Thymus (tissue), 11 donors: ENCODE measurements at regions not wholly inside any gene's neighbourhood (a gene's known extent, or its start where the extent isn't known, plus 50 kb on each side); places are given as distances from the start of the nearest gene placed in this dataset.

Source experiments
- DNase-seq, 9 donors: peaks; one replicate each; pipeline ENCODE4 v3.0.0-alpha.2; 2013; ENCODE audit warnings: low spot score in 9 of 9, low read depth in 6 of 9, missing footprints in 1 of 9
- H3K27ac ChIP-seq, 2 donors: one replicate each; pipeline ENCODE4 v1.5.1; 2013; ENCODE audit warnings: control low read depth in 1 of 2, low read depth in 1 of 2, low read length in 1 of 2, mild to moderate bottlenecking in 1 of 2, moderate library complexity in 1 of 2
- H3K27me3 ChIP-seq, 2 donors: one replicate each; pipeline ENCODE4 v1.5.1; 2013; ENCODE audit warnings: low read length in 1 of 2; ENCODE audit not compliant: control insufficient read depth in 2 of 2, insufficient read depth in 1 of 2
- H3K36me3 ChIP-seq, 2 donors: one replicate each; pipeline ENCODE4 v1.5.1; 2013; ENCODE audit warnings: low read length in 1 of 2, mild to moderate bottlenecking in 1 of 2, moderate library complexity in 1 of 2; ENCODE audit not compliant: control insufficient read depth in 2 of 2, insufficient read depth in 2 of 2
- H3K4me1 ChIP-seq, 2 donors: one replicate each; pipeline ENCODE4 v1.5.1; 2013; ENCODE audit warnings: low read length in 2 of 2; ENCODE audit not compliant: control insufficient read depth in 2 of 2, insufficient read depth in 2 of 2
- H3K4me3 ChIP-seq, 2 donors: one replicate each; pipeline ENCODE4 v1.5.1; 2013; ENCODE audit warnings: low read length in 2 of 2, control low read depth in 1 of 2, mild to moderate bottlenecking in 1 of 2
- H3K9me3 ChIP-seq, 2 donors: one replicate each; pipeline ENCODE4 v1.5.1; 2013; ENCODE audit warnings: low read length in 1 of 2, mild to moderate bottlenecking in 1 of 2; ENCODE audit not compliant: control insufficient read depth in 2 of 2, insufficient read depth in 1 of 2
- WGBS: extraction: QIAGEN DNeasy Blood & Tissue Kit; methylation state at CpG from one replicate; pipeline ENCODE4 v1.1.7; 2013; 5-methylcytosine and 5-hydroxymethylcytosine counted together
- donor health status: healthy.

DNA sequence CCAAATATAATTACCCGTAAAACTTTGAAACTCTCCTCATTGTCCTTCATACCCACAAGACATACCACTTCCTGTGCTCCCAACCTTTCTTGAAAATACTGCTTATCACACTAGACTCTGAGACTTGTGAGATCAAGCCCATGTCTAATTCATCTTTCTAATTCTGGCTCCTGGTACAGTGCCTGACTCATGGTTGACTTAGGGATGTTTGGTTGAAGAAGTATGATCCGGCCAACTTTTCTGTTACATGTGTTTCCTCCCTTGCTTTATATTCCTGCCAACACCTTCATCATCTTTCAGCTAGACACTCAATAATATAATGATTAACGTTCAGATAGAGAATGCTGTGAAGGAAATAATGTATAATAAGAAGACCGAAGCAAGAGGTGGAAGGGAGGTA lies 58.2 kb downstream of the MEX3B start:
- Histone ChIP-seq H3K4me1 (no peaks in the 10 kb centered on the region), H3K9me3 (peaks cover 0 to 5% of the 10 kb centered on the region in 2 donors), H3K27me3 (no peaks in the 10 kb centered on the region), H3K27ac (no peak overlapping the region), H3K36me3 (no peaks in the 10 kb centered on the region), H3K4me3 (no peak overlapping the region)
- no peak for DNase-seq
- 91% methylated on average over 4 of the region's 4 CpGs for WGBS

DNA sequence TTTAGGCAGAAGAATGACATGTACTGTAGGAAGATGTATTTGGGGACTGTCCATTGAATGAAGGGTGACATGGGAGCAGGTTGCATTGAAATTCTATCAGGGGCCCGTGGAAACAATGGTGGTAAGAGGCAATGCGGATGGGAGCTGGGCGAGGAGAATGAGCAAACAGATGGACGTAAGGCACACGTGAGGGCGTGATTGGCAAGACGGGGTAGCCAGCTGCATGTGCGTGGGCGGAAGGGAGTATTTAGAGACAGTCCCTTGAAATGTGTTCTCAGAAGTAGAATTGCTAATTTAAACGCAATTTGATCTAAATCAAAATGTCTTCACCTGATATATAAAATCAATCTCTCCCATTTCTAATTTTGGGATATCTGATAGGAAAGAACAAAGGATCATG lies 62.3 kb downstream of the MEX3B start:
- H3K27me3 ChIP-seq = no peaks in the 10 kb centered on the region
- 97% methylated on average over 10 of the region's 10 CpGs for WGBS
- H3K27ac ChIP-seq = no peak overlapping the region
- H3K9me3 ChIP-seq = no peaks in the 10 kb centered on the region
- DNase-seq = no peak
- no peaks in the 10 kb centered on the region for H3K36me3 ChIP-seq
- peaks cover 0 to 2% of the 10 kb centered on the region in 2 donors for H3K4me1 ChIP-seq
- H3K4me3 ChIP-seq = no peak overlapping the region

DNA sequence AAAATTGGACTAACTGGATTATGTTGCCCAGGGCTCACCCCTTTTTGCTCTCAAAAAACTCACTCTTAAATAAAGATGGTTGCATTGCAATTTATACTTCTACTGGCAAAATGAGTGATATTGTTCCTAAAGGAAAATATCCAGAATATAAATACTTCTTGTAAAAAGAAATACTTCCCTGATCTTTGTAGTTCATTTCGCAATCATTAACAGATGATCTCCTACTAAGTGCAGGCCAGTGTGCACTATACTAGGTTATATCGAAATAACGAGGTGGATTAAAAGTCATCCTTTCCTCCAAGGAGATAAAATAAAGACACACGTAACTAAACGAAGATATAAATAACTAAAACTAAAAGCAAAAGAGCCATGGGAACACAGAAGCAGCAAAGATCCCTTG lies 63.0 kb downstream of the MEX3B start:
- 98% methylated on average over 5 of the region's 5 CpGs for WGBS
- Histone ChIP-seq H3K27ac (no peak overlapping the region), H3K4me3 (no peak overlapping the region), H3K27me3 (no peaks in the 10 kb centered on the region), H3K36me3 (no peaks in the 10 kb centered on the region), H3K9me3 (no peaks in the 10 kb centered on the region), H3K4me1 (peaks cover 0 to 2% of the 10 kb centered on the region in 2 donors)
- no peak for DNase-seq

GRCh38 chr15:81981908-81982307 lies 63.9 kb downstream of the MEX3B start:
- peaks cover 0 to 2% of the 10 kb centered on the region in 2 donors for H3K4me1 ChIP-seq
- 41% methylated on average over 3 of the region's 3 CpGs for WGBS
- peak in 2 of 9 donors; percentile 8 to 31 for DNase-seq
- no peak overlapping the region for H3K27ac ChIP-seq
- H3K9me3 ChIP-seq = peaks cover 0 to 1% of the 10 kb centered on the region in 2 donors
- no peaks in the 10 kb centered on the region for H3K36me3 ChIP-seq
- no peak overlapping the region for H3K4me3 ChIP-seq
- H3K27me3 ChIP-seq = no peaks in the 10 kb centered on the region

GRCh38 chr15:81977464-81977863 lies 68.4 kb downstream of the MEX3B start:
- H3K9me3 ChIP-seq = peaks cover 0 to 1% of the 10 kb centered on the region in 2 donors
- no peak for DNase-seq
- H3K27me3 ChIP-seq = no peaks in the 10 kb centered on the region
- no peaks in the 10 kb centered on the region for H3K36me3 ChIP-seq
- no peak overlapping the region for H3K4me3 ChIP-seq
- H3K27ac ChIP-seq = no peak overlapping the region
- 97% methylated on average over 1 of the region's 1 CpG for WGBS
- H3K4me1 ChIP-seq = peaks cover 0 to 2% of the 10 kb centered on the region in 2 donors

DNA sequence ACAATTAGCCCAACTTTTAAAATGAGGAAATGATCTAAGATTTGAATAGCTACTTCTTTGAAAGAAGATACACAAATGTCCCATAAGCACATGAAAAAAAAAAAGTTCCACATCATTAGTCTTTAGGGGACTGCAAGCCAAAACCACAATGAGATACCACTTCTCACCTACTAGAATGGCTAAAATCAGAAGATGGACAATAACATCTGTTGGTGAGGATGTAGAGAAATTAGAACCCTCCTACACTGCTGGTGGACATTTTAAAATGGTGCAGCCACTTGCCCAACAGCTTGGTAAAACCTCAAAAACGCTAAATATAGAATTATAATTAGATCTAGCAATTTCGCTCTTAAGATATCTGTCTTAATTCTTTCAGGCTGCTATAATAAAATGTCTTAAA lies 77.1 kb downstream of the MEX3B start:
- 95% methylated on average over 2 of the region's 2 CpGs for WGBS
- no peak overlapping the region for H3K27ac ChIP-seq
- no peaks in the 10 kb centered on the region for H3K27me3 ChIP-seq
- no peaks in the 10 kb centered on the region for H3K4me1 ChIP-seq
- DNase-seq = no peak
- no peaks in the 10 kb centered on the region for H3K36me3 ChIP-seq
- H3K4me3 ChIP-seq = no peak overlapping the region
- peaks cover 0 to 3% of the 10 kb centered on the region in 2 donors for H3K9me3 ChIP-seq

DNA sequence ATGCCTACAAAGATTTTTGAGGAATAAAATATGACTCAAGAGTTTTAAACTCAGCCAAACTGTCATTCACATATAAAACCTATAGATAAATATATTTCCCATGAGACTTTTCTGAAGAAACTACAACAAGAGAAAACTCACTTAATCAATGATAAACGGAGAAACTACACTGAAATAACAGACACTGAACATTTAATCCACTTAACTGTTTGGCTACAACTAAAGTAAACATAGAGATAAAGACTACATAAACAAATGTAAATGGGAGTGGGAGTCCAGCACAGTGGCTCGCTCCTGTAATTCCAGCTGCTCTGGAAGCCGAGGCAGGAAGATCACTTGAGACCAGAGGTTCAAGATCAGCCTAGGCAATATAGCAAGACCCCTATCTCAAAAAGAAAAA lies 79.2 kb downstream of the MEX3B start:
- Histone ChIP-seq H3K4me1 (no peaks in the 10 kb centered on the region), H3K4me3 (no peak overlapping the region), H3K27ac (no peak overlapping the region), H3K36me3 (no peaks in the 10 kb centered on the region), H3K27me3 (no peaks in the 10 kb centered on the region), H3K9me3 (peaks cover 0 to 3% of the 10 kb centered on the region in 2 donors)
- DNase-seq = no peak
- 97% methylated on average over 3 of the region's 3 CpGs for WGBS

DNA sequence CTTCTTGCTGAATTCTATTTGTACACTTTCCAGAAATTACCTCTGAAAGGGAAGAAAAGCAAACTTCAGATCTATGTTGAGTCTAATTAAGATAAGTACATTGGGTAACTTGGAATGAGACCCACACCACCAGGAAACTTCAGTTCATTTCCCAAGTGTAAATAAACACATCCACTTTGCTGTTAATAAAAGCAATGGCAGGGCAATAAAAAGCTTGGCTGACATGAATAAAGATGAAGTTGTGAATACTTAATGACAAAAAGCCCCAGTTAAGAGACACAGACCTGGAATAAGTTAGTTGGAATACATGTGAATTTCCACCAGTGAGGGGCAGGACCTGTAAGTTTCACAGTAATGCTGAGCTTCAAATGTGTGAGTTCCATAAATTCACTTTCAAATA lies 83.3 kb downstream of the MEX3B start:
- no peaks in the 10 kb centered on the region for H3K36me3 ChIP-seq
- no peaks in the 10 kb centered on the region for H3K4me1 ChIP-seq
- H3K9me3 ChIP-seq = peaks cover 0 to 3% of the 10 kb centered on the region in 2 donors
- H3K4me3 ChIP-seq = no peak overlapping the region
- no peak for DNase-seq
- no peak overlapping the region for H3K27ac ChIP-seq
- no peaks in the 10 kb centered on the region for H3K27me3 ChIP-seq

- no peaks in the 10 kb centered on the region for H3K4me1 ChIP-seq
- WGBS = over 99% methylated on average over 3 of the region's 3 CpGs
- DNase-seq = no peak
- no peak overlapping the region for H3K27ac ChIP-seq
- H3K36me3 ChIP-seq = no peaks in the 10 kb centered on the region
- H3K9me3 ChIP-seq = no peaks in the 10 kb centered on the region
- H3K4me3 ChIP-seq = no peak overlapping the region
- no peaks in the 10 kb centered on the region for H3K27me3 ChIP-seq
Observed at GRCh38 chr15:81959196-81959595, 86.6 kb downstream of the MEX3B start.

DNA sequence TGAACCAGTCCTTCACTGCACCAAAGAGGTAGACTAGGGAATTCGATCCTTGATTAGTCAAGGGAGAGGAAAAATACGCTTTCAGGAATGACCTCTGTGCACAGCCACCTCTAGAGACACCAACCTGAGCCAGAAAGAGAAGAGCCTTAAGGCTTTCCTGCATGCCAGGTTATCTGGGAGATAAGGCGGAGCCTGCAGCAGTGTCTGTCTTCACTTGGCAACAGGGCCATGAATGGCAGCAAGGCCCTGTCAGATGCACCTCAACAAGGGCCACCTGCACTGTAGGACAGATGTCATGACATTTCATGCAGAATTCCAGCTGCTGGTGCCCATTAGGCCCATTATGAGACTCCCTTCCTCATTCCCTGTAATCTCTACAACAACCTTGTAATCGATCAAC lies 88.1 kb downstream of the MEX3B start:
- Histone ChIP-seq H3K4me3 (no peak overlapping the region), H3K36me3 (no peaks in the 10 kb centered on the region), H3K4me1 (no peaks in the 10 kb centered on the region), H3K27me3 (no peaks in the 10 kb centered on the region), H3K9me3 (no peaks in the 10 kb centered on the region), H3K27ac (no peak overlapping the region)
- DNase-seq = no peak
- 97% methylated on average over 4 of the region's 4 CpGs for WGBS
